ENCODE measurements at regions not wholly inside any gene's neighbourhood (a gene's known extent, or its start where the extent isn't known, plus 50 kb on each side); places are given as distances from the start of the nearest gene placed in this dataset.
A peak's percentile ranks its signal among the peaks of the same experiment; 100 is the strongest.

DNA sequence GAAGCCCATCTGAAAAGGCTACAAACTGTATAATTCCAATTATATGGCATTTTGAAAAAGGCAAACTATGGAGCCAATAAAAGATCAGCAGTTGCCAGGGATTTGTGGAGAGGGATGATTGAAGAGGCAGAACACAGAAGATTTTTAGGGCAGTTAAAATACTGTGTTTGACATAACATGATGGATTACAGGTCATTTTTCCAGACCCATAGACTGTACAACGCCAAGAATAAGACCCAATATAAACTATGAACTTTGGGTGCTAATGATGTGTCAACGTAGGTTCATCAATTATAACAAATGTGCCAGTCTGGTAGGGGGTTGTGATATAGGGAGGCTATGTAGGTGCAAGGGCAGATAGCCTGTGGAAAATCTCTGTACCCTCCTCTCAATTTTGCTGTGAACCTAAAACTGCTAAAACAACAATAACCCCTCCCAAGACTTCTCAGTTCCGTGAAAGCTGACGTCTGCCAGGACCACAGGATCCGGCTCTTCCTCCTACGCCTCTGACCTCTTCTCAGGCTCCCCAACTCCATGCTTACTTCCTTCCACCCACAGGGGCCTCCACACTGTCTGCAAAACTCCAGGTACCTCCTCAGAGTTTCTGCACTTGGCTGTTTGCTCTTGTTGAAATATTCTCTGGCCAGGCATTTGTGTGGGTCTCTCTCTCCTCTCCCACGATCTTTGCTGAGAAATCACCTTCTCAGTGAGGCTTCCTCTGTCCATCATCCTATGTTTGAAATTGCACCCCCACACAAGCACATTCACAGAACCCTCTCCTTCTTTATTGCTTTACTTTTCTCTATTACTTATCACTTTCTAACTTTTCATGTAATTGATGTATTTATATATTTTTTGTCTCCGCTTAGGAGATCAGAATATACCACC lies 131.4 kb downstream of the BBS10 start:
- DNase-seq = no peak

DNA sequence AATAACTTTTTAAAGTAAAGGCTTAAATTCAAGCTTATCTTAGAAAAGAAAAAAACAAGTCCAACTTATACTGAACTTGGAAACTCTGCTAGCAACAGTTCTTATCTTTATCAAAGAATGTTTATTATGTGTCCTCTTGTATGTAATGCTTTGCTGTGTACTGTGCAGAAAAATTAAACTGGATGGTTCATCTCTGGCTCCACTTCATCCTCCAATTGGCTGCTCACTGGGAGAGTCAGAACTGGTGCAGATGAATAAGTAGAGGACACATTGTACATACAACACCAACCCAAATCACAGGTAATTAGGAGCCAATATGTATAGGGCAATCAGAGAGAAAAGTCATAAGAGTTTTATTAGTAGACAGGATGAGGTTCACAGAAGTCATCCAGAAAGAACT lies 123.6 kb upstream of the NAP1L1 start:
- no peak for DNase-seq

DNA sequence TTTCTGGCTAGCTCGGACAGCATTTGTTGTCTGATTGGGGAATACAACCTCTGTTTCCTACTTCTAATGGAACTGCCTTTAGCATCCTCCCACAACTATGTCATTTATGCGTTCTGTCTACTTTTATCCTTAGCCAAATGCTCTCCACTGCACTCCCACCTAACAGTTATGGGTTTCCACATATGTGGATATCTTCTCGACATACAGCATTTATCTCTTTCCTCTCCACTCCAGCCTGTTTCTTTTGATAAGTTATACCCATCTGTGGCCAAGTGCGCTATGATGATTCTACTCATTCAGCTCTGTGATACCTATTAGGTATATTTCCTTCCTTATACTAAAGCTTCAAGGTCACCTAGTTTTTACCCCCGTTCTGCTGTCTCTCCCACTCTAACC lies 122.2 kb upstream of the NAP1L1 start:
- no peak for DNase-seq

DNA sequence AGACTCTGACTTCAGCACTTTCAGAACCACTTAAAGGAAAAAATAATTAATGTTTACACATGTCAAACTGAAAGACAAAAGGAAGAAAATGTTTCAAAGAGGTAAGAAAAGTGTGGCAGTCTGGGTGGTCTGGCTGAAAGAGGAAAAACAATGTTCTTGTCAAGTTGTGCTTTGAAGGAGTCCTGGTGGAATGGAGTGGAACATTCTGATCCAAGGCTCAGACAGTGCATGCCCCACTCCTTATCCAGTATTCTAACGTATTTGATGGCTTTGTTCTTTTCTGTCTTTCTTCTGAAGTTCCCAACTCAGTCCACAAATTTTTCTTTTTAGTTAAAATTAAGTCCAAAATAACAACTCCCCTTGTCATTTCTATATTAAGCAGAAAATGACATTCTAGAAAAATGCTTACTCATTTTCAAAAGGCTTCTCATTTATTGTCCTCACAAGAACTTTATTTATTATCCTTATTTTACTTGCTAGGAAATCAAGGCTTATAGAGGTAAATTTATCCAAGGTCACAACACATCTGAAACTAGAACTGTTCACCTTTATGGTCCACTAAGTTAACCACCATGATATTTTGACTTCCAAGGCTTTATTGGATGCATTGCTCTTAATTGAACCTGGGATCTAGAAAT lies 121.7 kb upstream of the NAP1L1 start:
- no peak for DNase-seq

DNA sequence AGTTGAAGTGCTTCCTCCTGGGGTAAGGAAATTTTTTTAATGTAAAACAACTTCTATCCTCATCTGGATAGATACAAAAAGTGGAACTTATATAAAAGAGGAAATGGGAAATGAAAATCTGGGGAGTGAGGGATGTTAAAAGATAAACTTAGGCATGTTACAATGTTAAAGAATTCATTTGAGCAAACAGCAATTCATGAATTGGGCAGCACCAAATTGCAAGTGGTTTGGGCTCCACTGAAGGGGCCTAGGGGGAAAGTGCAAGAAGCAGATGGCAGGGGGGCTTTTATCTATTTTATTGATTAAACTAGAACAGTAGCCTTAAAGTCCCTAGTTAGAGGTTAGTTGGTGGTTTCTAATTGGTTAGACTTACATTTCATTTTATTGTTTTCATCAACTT lies 118.1 kb upstream of the NAP1L1 start:
- DNase-seq = no peak

DNA sequence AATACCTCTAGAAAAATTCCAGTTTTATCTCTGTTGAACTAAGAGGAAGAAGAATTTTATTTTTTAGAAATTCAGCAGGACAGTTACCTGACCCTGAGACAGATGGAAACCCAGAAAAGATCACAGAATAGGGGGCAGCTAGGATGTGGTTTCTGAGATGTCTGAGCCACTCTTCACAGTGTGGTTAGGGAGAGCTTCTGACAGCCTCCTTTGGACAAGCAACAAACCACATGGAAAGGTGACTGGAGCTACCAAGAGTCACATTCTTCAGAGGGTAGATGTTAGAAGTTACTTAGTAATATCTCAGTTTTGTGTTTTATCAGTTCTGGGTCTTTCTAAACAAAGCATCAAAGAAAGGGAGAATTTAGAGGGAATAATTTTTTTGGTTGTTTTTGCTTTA lies 117.3 kb upstream of the NAP1L1 start:
- DNase-seq = peak; percentile 8

DNA sequence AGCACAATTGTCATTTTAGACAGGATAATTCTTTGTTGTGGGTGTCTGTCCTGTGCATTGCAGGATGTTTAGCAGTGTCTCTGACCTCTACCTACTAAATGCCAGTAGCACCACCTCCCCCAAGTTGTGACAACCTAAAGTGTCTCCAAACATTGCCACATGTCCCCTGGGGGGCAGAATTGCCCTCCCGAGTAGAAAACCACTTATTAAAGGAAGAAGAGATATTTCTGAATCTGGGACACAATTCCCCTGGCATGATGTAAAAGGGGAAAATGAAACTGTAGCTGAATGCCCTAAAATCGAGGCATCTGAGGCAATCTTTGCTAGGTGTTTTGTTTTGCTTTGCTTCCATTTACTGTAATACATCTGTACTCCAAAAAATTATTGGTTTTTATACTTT lies 116.8 kb upstream of the NAP1L1 start:
- DNase-seq = no peak

DNA sequence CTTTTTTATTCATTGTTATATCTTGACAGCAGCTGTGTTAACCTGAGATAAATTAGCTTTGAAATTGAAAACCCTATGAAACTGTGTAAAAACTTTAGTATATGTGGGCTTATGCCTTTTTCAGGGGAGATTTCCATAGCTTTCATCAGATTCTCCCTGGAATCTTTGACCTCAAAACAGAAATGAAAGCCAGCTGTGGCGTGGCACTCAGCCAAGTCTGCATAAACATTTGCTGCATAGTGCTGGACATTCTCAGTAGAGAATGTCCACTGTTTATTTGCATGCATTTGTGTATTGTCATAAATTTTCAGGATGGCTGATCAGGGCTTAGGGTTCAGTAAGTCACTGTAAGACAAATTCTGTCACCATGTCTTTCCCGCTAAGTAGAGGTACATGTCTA lies 115.3 kb upstream of the NAP1L1 start:
- peak; percentile 70 for DNase-seq

DNA sequence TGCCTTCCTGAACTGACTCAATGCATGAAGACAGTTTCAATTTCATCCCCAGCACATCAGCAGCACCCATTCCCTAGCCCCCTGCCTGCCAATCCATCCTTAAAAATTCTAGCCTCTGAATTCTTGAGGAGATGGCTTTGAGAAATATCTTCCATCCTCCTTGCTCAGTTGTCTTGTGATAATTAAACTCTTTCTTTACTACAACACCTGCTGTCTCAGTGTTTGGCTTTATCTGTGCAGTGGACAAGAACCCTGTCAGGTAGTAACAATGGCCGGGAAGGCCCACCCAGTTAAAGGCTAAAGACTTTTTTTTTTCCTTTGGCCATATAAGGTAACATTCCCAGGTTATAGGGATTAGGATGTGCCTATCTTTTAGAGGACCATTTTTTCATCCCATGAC lies 114.4 kb upstream of the NAP1L1 start:
- DNase-seq = no peak

DNA sequence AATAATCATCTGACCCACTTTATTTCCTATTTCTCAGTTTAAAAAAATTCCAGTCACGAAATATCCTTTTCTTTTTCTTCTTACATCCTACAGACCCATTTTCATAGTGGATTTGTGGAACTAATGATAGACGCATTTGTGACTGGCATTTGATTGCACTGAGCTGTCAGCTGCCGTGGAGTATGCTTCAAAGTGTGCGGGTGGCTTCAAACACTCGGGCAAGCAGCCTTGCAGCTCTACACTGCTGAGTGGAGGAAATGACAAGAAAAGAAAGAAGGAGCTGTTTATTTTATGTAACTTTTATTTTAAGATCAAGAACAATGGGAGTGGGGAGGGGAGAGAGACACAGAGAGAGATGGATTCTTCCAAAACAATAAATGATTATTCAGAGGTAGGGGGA lies 112.8 kb upstream of the NAP1L1 start:
- no peak for DNase-seq

DNA sequence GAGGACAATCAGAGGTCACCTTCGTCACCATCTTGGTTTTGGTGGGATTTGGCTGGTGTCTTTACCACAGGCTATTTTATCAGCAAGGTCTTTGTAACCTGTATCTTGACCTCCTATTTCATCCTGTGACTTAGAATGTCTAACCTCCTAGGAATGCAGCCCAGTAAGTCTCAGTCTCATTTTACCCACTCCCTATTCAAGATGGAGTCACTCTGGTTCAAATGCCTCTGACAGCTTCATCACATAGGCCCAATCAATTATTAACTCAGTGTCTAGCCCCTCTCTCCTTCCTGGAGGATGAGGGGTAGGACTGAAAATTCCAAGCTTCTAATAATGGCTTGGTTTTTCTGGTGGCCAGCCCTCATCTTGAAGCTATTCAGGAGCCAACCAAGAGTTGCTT lies 111.4 kb upstream of the NAP1L1 start:
- DNase-seq = no peak

DNA sequence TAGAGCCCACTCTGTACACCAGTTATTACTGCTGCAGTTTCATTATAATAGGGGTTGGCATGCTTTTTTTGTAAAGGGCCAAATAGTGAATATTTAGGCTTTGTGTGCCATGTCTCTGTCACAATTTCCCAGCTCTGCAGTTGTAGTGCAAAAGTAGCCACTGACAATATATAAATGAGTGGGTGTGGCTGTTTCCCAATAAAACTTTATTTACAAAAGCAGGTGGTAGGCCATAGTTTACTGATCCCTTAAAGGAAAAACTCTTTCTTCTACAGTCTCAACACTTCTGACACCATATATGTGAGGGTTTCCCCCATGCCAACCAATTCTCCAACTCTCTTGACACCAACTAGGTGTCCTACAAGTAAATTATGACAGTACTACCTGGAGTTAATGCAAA lies 110.2 kb upstream of the NAP1L1 start:
- no peak for DNase-seq

DNA sequence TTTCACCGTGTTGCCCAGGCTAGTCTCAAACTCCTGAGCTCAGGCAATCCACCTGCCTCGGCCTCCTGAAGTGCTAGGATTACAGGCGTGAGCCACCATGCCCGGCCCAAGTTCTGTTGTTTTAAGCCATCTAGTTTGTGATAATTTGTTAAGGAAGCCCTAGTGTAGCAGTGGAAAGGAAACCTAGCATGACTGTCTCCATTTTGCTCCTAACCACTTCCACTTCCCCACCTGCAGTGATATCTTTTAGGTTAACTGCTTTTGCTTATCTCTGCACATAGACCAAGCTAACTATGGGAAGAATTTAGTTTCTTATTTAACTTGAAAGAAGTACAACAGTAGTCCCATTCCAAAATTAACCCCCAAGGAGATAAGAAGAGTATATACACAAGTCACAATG lies 109.5 kb upstream of the NAP1L1 start:
- no peak for DNase-seq

DNA sequence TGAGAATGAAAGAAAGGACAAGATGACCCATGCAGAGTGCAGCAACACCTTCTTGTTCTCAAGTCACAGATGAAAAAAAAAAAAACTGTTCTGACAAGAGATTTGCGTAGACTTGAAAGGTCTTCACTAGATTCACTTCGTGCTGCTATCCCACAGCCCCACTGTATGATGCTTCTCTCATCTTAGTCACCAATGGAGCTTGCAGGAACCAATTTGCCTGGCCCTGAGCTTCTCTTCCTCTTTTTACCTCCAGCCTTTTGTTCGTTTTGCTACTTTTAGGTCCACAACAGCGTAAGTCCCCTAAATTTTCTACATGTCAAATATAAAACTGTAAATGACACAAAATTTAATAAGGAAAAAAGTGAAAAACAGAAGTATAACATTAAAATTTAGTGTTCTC lies 107.9 kb upstream of the NAP1L1 start:
- no peak for DNase-seq

DNA sequence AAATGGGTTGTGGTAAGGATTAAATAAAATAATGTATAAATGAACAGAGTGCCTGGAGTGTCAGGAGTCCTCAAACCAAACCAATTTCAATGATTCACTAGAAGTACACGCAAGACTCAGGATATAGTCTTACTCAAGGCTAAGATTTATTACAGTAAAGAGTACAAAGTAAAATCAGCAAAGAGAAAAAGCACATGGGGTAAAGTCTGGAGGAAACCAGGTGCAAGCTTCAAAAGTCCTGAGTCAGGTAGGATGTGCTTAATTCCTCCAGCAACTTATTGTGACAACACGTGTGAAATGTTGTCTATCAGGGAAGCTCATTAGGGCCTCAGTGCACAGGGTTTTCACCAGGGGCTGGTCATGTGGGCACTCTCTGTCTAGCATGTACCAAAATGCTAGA lies 105.8 kb upstream of the NAP1L1 start:
- DNase-seq = peak; percentile 33

DNA sequence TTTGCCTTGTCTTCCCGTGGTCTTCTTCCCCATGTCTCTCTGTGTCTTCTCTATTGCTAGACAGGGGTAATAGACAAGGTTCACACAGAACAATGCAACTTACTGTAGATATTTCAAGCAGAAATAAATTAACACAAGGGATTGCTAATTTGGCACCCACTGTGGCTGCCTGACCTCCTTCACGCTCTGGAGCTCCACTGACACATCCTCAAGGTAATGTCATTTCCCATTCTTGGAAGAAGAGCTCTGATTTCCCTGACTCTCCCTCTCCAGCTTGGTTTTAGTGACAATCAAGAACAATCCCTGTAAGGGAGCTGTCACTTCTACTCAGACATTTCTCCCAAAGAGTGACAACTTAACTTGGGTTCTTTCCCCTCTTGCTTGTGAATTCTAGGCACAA lies 105.4 kb upstream of the NAP1L1 start:
- DNase-seq = no peak

DNA sequence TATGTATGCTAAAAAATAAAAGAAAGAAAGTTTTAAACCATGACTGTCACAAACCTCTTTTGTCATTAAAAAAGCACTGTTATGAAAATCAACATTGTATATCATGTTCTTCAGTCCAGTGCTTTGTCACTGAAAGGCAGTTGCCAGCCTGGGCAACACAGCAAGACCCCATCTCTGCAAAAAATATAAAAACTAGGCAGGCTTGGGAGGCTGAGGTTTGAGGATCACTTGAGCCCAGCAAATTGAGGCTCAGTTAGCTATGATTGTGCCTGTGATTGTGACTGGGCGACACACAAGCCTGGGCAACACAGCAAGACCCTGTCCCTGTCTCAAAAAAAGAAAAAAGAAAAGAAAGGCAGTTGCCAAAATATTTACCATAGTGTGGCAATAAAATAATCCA lies 102.7 kb upstream of the NAP1L1 start:
- DNase-seq = no peak

DNA sequence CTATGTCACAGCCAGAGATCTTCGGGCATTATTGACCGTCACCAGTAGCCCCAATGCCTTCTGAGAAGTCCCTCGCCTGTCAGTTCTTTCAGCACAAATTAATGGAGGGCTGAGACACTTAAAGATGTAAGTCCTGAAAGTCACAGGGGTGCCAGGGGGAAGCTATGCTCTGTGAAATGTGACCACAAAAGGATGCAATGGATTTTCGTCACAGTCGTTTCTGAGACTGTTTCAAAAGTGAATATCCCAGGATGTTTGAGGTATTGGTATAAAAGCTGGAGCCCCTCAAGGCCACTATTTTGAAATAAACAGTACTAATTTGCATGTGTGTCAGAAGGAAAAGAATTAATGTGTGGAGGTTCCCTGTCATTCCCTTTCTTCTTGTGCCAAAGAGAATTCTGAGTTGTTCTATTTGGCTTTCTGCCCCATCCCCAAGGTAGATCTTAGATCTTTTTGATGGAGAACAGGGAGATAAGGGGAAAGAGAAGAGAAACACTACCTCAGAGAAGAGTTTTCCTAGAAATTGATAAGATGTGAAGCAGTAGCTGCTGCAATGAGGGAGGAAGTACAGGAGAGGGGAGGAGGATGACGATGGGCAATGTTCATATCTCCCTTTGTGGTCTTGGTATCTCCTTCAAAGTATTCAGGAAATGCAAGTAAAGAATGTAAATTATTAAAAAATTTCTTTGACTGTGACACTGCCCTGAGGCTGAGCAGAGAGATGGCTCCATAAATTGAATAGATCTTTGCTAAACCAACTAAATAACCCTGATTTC lies 101.8 kb upstream of the NAP1L1 start:
- DNase-seq = peak; percentile 12

DNA sequence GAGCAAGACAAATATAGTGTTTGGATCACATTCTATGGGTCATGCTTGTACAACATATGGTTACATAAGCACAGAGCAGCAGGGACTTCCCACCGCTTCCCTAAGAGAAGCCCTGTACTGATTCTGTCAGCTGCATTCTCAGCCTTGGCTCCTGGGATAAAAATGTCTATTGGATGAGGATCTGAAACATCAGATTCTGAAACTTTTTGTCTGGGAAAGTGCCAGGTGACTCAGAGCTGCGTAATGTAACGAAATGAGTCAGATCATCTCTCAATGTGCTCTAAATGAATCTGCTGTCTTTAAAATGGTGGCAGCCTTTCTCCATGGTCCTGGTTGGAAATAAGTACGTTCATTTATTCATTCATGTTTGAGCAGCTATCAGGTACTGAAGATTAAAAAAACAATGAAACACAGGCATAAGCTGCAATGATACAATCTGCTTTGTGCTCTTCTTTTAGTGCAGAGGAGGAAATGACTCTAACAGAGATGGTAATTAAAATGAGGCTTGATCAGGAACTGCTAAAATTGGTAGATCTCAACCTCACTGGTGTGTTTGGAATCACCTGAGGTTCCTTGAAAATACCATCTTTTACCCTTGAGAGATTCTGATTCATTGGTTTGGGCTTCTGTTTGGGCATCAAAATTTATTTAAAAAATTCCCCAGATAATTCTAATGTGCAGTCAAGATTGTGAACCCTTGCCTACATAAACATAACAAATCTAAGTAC lies 99.1 kb upstream of the NAP1L1 start:
- DNase-seq = peak; percentile 98

DNA sequence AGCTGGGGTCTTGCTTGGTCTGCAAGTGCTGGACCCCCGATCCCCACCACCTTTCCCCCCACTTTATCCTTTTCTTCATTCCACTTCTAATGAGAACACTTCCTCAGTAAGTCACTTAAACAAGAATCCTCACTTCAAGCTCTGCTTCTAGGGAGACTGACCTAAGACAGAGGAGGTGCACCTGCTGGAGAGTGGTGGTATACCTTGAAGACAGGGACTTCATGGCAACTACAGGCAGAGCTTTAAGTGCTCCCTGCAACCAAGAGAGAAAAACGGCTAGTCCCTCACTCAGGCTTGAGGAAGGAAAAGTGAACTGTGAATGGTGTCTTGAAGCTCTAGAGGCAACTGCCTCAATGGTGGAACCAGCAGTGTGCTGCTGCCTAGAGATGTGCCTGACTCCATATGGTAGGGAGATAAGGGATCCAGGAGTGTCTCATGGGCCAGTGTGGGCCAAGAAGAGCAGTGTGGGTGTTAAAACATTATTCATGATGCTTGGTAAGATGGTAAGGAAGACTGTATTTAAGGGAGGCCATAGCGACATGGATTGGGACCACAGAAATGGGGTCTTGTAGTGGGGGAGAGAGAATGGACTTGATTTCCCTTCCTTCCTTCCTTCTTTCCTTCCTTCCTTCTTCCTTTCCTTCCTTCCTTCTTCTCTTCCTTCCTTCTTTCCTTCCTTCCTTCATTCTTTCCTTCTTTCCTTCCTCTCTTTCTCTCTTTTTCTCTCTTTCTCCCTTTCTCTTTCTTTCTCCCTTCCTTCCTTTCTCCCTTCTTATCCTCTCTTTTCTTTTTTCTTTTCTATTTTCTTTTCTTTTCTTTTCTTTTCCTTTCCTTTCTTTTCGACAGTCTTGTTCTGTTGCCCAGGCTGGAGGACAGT lies 96.2 kb upstream of the NAP1L1 start:
- no peak for DNase-seq

DNA sequence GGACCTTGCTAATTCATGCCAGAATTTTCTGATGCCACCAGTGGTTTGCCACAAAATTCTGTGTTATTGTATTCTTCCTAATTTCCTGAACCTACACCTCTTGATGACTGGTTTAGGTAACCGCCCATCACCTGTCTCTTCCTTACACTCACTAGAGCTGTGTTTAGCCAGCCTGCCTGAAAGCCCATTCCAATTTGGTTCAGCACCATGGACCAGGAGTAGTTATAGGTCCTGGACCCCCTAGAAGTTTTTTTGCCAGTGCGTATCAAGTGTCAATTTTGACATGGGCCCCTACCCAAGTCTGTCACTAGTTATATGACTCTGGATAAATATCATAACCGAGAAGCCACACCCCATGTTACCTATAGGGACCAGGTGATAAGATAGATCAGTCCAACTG lies 94.0 kb upstream of the NAP1L1 start:
- no peak for DNase-seq

DNA sequence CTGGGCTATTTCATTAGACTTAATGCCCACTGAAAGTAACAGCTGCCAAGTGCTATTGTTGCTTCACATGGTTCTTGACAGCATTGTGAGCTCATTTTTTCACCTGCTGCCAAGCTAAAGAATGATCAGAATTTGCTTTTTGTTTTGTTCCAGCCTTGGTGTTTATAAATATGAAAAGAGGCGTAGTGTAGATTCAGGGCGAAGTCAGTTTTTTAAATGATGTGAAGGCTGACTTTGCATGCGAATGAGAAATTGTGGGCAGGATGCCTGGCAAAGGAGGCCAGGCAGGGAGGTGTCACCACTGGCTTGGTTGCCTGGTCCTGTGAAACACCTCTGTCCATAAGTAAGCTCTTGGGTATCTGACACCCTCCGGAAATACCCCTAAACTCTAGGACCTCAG lies 93.3 kb upstream of the NAP1L1 start:
- DNase-seq = no peak

All from fibroblast of skin of abdomen (primary cell).